Endothelial cell of umbilical vein (primary cell): ENCODE measurements at regions not wholly inside any gene's neighbourhood (a gene's known extent, or its start where the extent isn't known, plus 50 kb on each side); places are given as distances from the start of the nearest gene placed in this dataset.

Experiments used
- BruUV-seq: library from RNA; stranded (reverse); fragments of 400-500 nt; replicated peaks from 2 replicates; lab custom pipeline; 2021; lab: Mats Ljungman, UMichigan
- CTCF ChIA-PET: fragments of 300-600, 350-600 bp; sonication (Branson Sonifier 250); formaldehyde crosslinking; loops from one replicate; lab custom pipeline; 2021; ENCODE audit warnings: antibody characterized with exemption, inconsistent platforms; lab: Charles Lee
- POLR2A ChIA-PET: fragments of 300-600, 350-600 bp; sonication (Branson Sonifier 250); formaldehyde crosslinking; loops from one replicate; lab custom pipeline; 2021; ENCODE audit warnings: antibody characterized with exemption, inconsistent platforms; lab: Charles Lee
- DNase-seq: peaks from one replicate; pipeline ENCODE4 v3.0.0-alpha.2; 2011; ENCODE audit warnings: low read depth, low spot score
- FAIRE-seq: peaks from 2 replicates; lab custom pipeline; 2011; peaks lifted over from hg19 to GRCh38; lab: Jason Lieb, UNC
- H2AFZ ChIP-seq: 2 replicates; pipeline ENCODE4 v1.6.0; 2012; ENCODE audit warnings: low read depth, low read length, control low read depth, inconsistent platforms
- H3K27ac ChIP-seq: 2 replicates; pipeline ENCODE4 v1.5.1; 2011; ENCODE audit warnings: low read depth, mild to moderate bottlenecking, control low read depth, low read length, moderate library complexity; ENCODE audit not compliant: insufficient read depth
- H3K27me3 ChIP-seq, 2 experiments: 2 replicates each; pipeline versions ENCODE4 v1.6.0 to v1.6.1; 2011; ENCODE audit warnings: low read length in 2 of 2, mixed read lengths in 1 of 2; ENCODE audit not compliant: control insufficient read depth in 2 of 2, insufficient read depth in 2 of 2
- H3K36me3 ChIP-seq, 2 experiments: 2 replicates in 1 of 2; 3 replicates in 1 of 2; pipeline ENCODE4 v1.5.1; 2011; ENCODE audit warnings: low read length in 2 of 2, mild to moderate bottlenecking in 1 of 2, moderate library complexity in 1 of 2; ENCODE audit not compliant: control insufficient read depth in 2 of 2, insufficient read depth in 2 of 2; ENCODE audit errors: extremely low read depth in 1 of 2
- H3K4me1 ChIP-seq: 3 replicates; pipeline ENCODE4 v1.5.1; 2011; ENCODE audit warnings: mild to moderate bottlenecking, low read length; ENCODE audit not compliant: control insufficient read depth, insufficient read depth; ENCODE audit errors: extremely low read depth
- H3K4me2 ChIP-seq: 2 replicates; pipeline ENCODE4 v1.6.1; 2011; ENCODE audit warnings: low read length, control low read depth, mixed read lengths; ENCODE audit not compliant: insufficient read depth
- H3K4me3 ChIP-seq, 3 experiments: fragments of 200-600 bp in 1 of 3; sonication (generic), shearing (Covaris generic) in 1 of 3; replicated peaks in 1 of 3; 2 replicates each; pipeline ENCODE4 v1.5.1; 2011 to 2016; ENCODE audit warnings: control low read depth in 3 of 3, low read length in 3 of 3, mild to moderate bottlenecking in 2 of 3, inconsistent platforms in 1 of 3, low read depth in 1 of 3, moderate library complexity in 1 of 3; ENCODE audit not compliant: insufficient read depth in 1 of 3
- H3K79me2 ChIP-seq: 2 replicates; pipeline ENCODE4 v1.6.0; 2012; ENCODE audit warnings: low read length, inconsistent platforms; ENCODE audit not compliant: control insufficient read depth, insufficient read depth
- H3K9ac ChIP-seq: replicated peaks from 2 replicates; pipeline ENCODE3; 2011; ENCODE audit warnings: low read length, control low read depth; ENCODE audit not compliant: insufficient read depth; ENCODE audit errors: extremely low read depth
- H3K9me1 ChIP-seq: replicated peaks from 3 replicates; pipeline ENCODE4 v1.6.0; 2011; ENCODE audit warnings: mild to moderate bottlenecking, low read length; ENCODE audit not compliant: control insufficient read depth, insufficient read depth; ENCODE audit errors: extremely low read depth
- H3K9me3 ChIP-seq: replicated peaks from 2 replicates; pipeline ENCODE4 v1.5.1; 2012; ENCODE audit warnings: low read length, inconsistent platforms; ENCODE audit not compliant: control insufficient read depth, insufficient read depth
- H4K20me1 ChIP-seq: replicated peaks from 2 replicates; pipeline ENCODE3; 2011; ENCODE audit warnings: mild to moderate bottlenecking, low read length; ENCODE audit not compliant: control insufficient read depth, insufficient read depth; ENCODE audit errors: extremely low read depth
- EZH2 ChIP-seq: IDR thresholded peaks from 2 replicates; pipeline ENCODE4 v1.6.1; 2012; ENCODE audit warnings: borderline replicate concordance, low read depth, mild to moderate bottlenecking, moderate library complexity, low read length, inconsistent platforms; ENCODE audit not compliant: severe bottlenecking
- FOS ChIP-seq: IDR thresholded peaks from 2 replicates; pipeline ENCODE4 v1.6.1; 2011; ENCODE audit warnings: mild to moderate bottlenecking, low read length, moderate library complexity, borderline replicate concordance; ENCODE audit not compliant: insufficient read depth
- GATA2 ChIP-seq: IDR thresholded peaks from 2 replicates; pipeline ENCODE4 v1.7.0; 2011; ENCODE audit warnings: low read depth, mild to moderate bottlenecking, moderate library complexity, mixed read lengths, low read length; ENCODE audit not compliant: insufficient read length, insufficient read depth
- JUN ChIP-seq: IDR thresholded peaks from 2 replicates; pipeline ENCODE4 v1.6.1; 2011; ENCODE audit warnings: borderline replicate concordance, low read depth; ENCODE audit not compliant: insufficient read length, insufficient read depth
- MAX ChIP-seq: IDR thresholded peaks from 2 replicates; pipeline ENCODE4 v1.6.1; 2011; ENCODE audit not compliant: insufficient read depth, insufficient read length
- MYC ChIP-seq: IDR thresholded peaks from one replicate; pipeline ENCODE4 v1.6.1; 2011; ENCODE audit warnings: mild to moderate bottlenecking, low read depth, low read length
- POLR2A ChIP-seq: IDR thresholded peaks from 2 replicates; pipeline ENCODE4 v1.6.1; 2012; ENCODE audit warnings: low read depth, mild to moderate bottlenecking, control low read depth, low read length
- POLR2AphosphoS5 ChIP-seq: IDR thresholded peaks from 2 replicates; pipeline ENCODE4 v1.6.1; 2012; ENCODE audit warnings: low read depth, mild to moderate bottlenecking, control low read depth, low read length, moderate library complexity; ENCODE audit not compliant: insufficient read depth
- dilution Hi-C: fragments of 300-500 bp; cut with MboI; formaldehyde crosslinking; loops from one replicate; pipeline ENCODE4 v1.15.0; 2019; ENCODE audit warnings: low sequenced_read_pairs; ENCODE audit not compliant: extremely low pct_ligation_motif_present
- intact Hi-C: fragments of 100-400 bp; cut with micrococcal nuclease; formaldehyde crosslinking; loops from one replicate; pipeline ENCODE4 v1.10.0; 2022
- TF ChIP-seq, protein P1 (sequence below), 2 donors: IDR thresholded peaks; 1 replicate in 1 of 2; 2 replicates in 1 of 2; pipeline ENCODE4 v1.5.1; 2011; ENCODE audit warnings: low read length in 2 of 2, mild to moderate bottlenecking in 2 of 2, moderate library complexity in 2 of 2, control low read depth in 1 of 2, inconsistent platforms in 1 of 2, low read depth in 1 of 2; ENCODE audit not compliant: insufficient read depth in 1 of 2; ENCODE audit errors: extremely low read depth in 1 of 2

DNA sequence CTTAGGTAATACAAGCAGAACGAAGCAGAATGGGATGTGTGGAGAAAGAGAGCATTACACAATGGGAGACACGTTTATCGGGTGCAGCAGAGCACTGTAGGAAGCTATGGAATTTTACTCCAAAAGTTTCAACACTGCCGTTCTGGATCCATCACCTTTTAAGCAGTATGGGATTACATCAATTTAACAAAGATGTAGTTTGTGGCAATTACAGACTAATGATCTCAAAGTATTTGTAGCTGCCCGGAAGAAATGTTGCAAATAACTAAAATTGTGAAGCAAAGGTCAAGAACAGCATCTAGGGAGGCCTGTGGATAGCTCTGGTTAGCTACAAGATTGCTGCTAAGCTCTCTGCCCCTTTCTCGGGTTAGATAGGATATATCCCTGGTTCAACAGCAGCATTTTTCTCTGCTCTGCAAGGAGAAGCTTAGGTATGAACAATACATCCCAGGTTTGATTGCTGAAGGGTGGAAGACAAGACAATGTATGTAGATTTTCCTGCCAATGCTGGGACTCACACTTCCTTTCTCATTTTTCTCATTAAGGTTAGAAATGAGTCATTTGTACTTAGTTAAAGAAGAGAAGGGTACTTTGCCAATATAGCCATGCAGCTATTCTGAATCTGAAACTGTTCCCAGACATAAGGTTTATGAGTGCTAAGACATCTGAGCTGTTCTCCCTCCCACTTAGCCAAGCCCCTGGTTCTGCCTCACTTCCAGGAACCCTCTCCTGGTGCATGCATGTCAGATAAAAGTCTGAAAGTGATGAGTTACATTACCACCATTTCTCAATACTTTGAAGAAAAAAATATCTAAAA, 75.0 kb upstream of the HIF1A start:
- TF ChIP-seq POLR2AphosphoS5 (no peak), FOS (peak; percentile 60)
- FAIRE-seq (peak; percentile 70), DNase-seq (peak; percentile 62)
- H3K4me2 ChIP-seq: no peak overlapping the region
- no peaks in the 10 kb centered on the region for H3K27me3 ChIP-seq
- H3K9me1 ChIP-seq: no peaks in the 10 kb centered on the region
- no peaks in the 10 kb centered on the region for H3K36me3 ChIP-seq
- peak overlapping the region; percentile 22 for H2AFZ ChIP-seq
- ChIA-PET CTCF (interaction anchor here (0.8 to 1.8 kb wide), 11 partner anchors 9 to 142 kb away, joined by 3 to 6 read pairs (median 3); no protein-coding TSS in a partner anchor), POLR2A (no interaction called here)
- H3K4me1 ChIP-seq: peaks cover 33% of the 10 kb centered on the region
- no peak overlapping the region for H3K27ac ChIP-seq
- H4K20me1 ChIP-seq: no peaks in the 10 kb centered on the region
- intact Hi-C loops (no loop called here), dilution Hi-C loops (no loop called here)
- H3K4me3 ChIP-seq: no peak overlapping the region
- no TSS peak for BruUV-seq
- no peak overlapping the region for H3K9ac ChIP-seq
- H3K79me2 ChIP-seq: no peaks in the 10 kb centered on the region
- no peaks in the 10 kb centered on the region for H3K9me3 ChIP-seq

DNA sequence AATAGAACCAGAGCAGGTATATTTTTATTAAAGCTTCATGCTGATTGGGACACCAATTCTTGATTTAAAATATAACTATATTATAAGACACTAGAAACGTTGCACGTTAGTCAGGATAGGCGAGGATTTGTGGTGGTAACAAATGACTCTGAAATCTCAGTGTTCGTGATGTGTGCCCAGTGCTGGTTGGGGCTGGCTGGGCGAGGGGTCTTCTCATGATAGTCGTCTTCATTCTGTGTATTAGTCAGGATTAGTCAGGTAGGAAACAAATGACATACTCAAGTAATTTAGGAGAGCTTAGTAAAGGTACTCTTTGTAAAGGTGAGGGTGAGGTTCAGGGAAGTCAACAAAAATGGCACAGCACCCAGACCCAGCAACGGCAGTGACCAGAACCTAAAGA, 73.9 kb upstream of the HIF1A start:
- POLR2A ChIA-PET: no interaction called here
- dilution Hi-C loops: no loop called here
- Histone ChIP-seq H3K9me3 (no peaks in the 10 kb centered on the region), H3K9ac (no peak overlapping the region), H3K4me2 (no peak overlapping the region), H3K4me1 (peaks cover 23% of the 10 kb centered on the region), H3K27me3 (no peaks in the 10 kb centered on the region), H3K36me3 (no peaks in the 10 kb centered on the region), H4K20me1 (no peaks in the 10 kb centered on the region), H2AFZ (no peak overlapping the region), H3K4me3 (no peak overlapping the region), H3K9me1 (no peaks in the 10 kb centered on the region), H3K79me2 (no peaks in the 10 kb centered on the region), H3K27ac (no peak overlapping the region)
- CTCF ChIA-PET: interaction anchor here (1.2 to 1.8 kb wide), 5 partner anchors 9 to 143 kb away, joined by 3 to 6 read pairs (median 4); no protein-coding TSS in a partner anchor
- FAIRE-seq: no peak
- DNase-seq: no peak
- intact Hi-C loops: no loop called here
- BruUV-seq: no TSS peak
- TF ChIP-seq POLR2A: no peak
- TF ChIP-seq JUN: no peak
- TF ChIP-seq GATA2: no peak
- TF ChIP-seq EZH2: no peak
- TF ChIP-seq, protein P1, sequence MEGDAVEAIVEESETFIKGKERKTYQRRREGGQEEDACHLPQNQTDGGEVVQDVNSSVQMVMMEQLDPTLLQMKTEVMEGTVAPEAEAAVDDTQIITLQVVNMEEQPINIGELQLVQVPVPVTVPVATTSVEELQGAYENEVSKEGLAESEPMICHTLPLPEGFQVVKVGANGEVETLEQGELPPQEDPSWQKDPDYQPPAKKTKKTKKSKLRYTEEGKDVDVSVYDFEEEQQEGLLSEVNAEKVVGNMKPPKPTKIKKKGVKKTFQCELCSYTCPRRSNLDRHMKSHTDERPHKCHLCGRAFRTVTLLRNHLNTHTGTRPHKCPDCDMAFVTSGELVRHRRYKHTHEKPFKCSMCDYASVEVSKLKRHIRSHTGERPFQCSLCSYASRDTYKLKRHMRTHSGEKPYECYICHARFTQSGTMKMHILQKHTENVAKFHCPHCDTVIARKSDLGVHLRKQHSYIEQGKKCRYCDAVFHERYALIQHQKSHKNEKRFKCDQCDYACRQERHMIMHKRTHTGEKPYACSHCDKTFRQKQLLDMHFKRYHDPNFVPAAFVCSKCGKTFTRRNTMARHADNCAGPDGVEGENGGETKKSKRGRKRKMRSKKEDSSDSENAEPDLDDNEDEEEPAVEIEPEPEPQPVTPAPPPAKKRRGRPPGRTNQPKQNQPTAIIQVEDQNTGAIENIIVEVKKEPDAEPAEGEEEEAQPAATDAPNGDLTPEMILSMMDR (IDR thresholded peaks at IDR 0.05; ENCODE audit: extremely low read depth in 1 of 2, insufficient read depth in 1 of 2, low read depth in 1 of 2, low read length in 2 of 2): no peak
- no peak for TF ChIP-seq FOS
- no peak for TF ChIP-seq POLR2AphosphoS5
- no peak for TF ChIP-seq MYC
- no peak for TF ChIP-seq MAX
